Bronchial epithelial cell (primary cell): ENCODE measurements at regions not wholly inside any gene's neighbourhood (a gene's known extent, or its start where the extent isn't known, plus 50 kb on each side); places are given as distances from the start of the nearest gene placed in this dataset.

ENCODE experiments used
- DNase-seq: peaks from one replicate; pipeline ENCODE4 v3.0.0-alpha.2; 2010; ENCODE audit warnings: low read depth
- FAIRE-seq: peaks from 2 replicates; lab custom pipeline; 2011; peaks lifted over from hg19 to GRCh38; lab: Jason Lieb, UNC
- H3K27me3 ChIP-seq: 2 replicates; pipeline ENCODE4 v1.5.1; 2011; ENCODE audit warnings: low read length; ENCODE audit not compliant: control insufficient read depth, insufficient read depth
- H3K36me3 ChIP-seq: 2 replicates; pipeline ENCODE4 v1.5.1; 2011; ENCODE audit warnings: low read length; ENCODE audit not compliant: control insufficient read depth, insufficient read depth
- H3K4me3 ChIP-seq: 2 replicates; pipeline ENCODE4 v1.5.1; 2011; ENCODE audit warnings: mild to moderate bottlenecking, low read depth, low read length, control low read depth
- CTCF ChIP-seq: IDR thresholded peaks from 2 replicates; pipeline ENCODE4 v1.5.1; 2011; ENCODE audit warnings: mild to moderate bottlenecking, moderate library complexity, low read length, control low read depth, inconsistent platforms; ENCODE audit not compliant: insufficient read depth, severe bottlenecking

- no peak for FAIRE-seq
- TF ChIP-seq CTCF, result no peak
- no peak for DNase-seq
- H3K36me3 ChIP-seq, result no peaks in the 10 kb centered on the region
- H3K4me3 ChIP-seq, result no peak overlapping the region
- no peaks in the 10 kb centered on the region for H3K27me3 ChIP-seq
Observed at GRCh38 chr13:34004676-34005075, 186.7 kb downstream of the RFC3 start.

- Histone ChIP-seq H3K4me3 (no peak overlapping the region), H3K27me3 (no peaks in the 10 kb centered on the region), H3K36me3 (no peaks in the 10 kb centered on the region)
- DNase-seq (no peak), FAIRE-seq (no peak)
- TF ChIP-seq CTCF, result no peak
Observed at GRCh38 chr13:34006011-34006410, 188.1 kb downstream of the RFC3 start.

GRCh38 chr13:34011552-34012085, 193.7 kb downstream of the RFC3 start:
- no peak for FAIRE-seq
- H3K27me3 ChIP-seq, result no peaks in the 10 kb centered on the region
- H3K36me3 ChIP-seq, result no peaks in the 10 kb centered on the region
- TF ChIP-seq CTCF, result no peak
- no peak overlapping the region for H3K4me3 ChIP-seq
- DNase-seq, result peak; percentile 49

GRCh38 chr13:34012382-34012781, 194.4 kb downstream of the RFC3 start:
- Histone ChIP-seq H3K36me3 (no peaks in the 10 kb centered on the region), H3K27me3 (no peaks in the 10 kb centered on the region), H3K4me3 (no peak overlapping the region)
- no peak for TF ChIP-seq CTCF
- DNase-seq, result no peak
- no peak for FAIRE-seq

GRCh38 chr13:34013061-34013460, 195.1 kb downstream of the RFC3 start:
- Histone ChIP-seq H3K4me3 (no peak overlapping the region), H3K36me3 (no peaks in the 10 kb centered on the region), H3K27me3 (no peaks in the 10 kb centered on the region)
- DNase-seq (no peak), FAIRE-seq (no peak)
- no peak for TF ChIP-seq CTCF

GRCh38 chr13:34017231-34017630, 199.3 kb downstream of the RFC3 start:
- H3K4me3 ChIP-seq, result no peak overlapping the region
- no peak for FAIRE-seq
- H3K36me3 ChIP-seq, result no peaks in the 10 kb centered on the region
- TF ChIP-seq CTCF, result no peak
- DNase-seq, result peak; percentile 84
- H3K27me3 ChIP-seq, result no peaks in the 10 kb centered on the region
